ENCODE measurements at regions not wholly inside any gene's neighbourhood (a gene's known extent, or its start where the extent isn't known, plus 50 kb on each side); places are given as distances from the start of the nearest gene placed in this dataset.
"Not testable (repeated sequence)": the region's sequence is repeated elsewhere in the genome, so short reads cannot be mapped to it uniquely, and the experiment has no call there.

GRCh38 chr4:126960760-126961159 lies 672.0 kb upstream of the INTU start:
- no peak for DNase-seq

DNA sequence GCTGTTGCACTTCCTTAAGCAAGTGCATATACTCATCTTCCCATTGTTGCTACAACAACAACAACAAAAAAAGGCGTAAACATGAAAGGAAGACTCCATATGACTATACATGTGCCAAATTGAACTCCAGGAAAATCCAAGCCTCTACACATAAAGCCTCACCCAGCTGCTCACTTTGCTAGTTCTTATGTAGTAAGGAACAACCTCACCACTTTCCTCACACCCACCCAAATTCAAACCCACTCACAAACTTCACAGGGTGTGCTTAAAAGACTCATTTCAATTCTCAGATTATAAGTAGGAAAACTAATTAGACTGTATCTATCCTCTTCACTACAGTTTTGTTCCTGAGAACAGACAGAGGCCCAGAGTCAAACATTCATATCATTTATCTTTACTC lies 671.1 kb upstream of the INTU start:
- DNase-seq, result peak in 1 of 56 donors; percentile 2

GRCh38 chr4:126965877-126966276 lies 666.9 kb upstream of the INTU start:
- DNase-seq, result peak in 1 of 56 donors; percentile 9

DNA sequence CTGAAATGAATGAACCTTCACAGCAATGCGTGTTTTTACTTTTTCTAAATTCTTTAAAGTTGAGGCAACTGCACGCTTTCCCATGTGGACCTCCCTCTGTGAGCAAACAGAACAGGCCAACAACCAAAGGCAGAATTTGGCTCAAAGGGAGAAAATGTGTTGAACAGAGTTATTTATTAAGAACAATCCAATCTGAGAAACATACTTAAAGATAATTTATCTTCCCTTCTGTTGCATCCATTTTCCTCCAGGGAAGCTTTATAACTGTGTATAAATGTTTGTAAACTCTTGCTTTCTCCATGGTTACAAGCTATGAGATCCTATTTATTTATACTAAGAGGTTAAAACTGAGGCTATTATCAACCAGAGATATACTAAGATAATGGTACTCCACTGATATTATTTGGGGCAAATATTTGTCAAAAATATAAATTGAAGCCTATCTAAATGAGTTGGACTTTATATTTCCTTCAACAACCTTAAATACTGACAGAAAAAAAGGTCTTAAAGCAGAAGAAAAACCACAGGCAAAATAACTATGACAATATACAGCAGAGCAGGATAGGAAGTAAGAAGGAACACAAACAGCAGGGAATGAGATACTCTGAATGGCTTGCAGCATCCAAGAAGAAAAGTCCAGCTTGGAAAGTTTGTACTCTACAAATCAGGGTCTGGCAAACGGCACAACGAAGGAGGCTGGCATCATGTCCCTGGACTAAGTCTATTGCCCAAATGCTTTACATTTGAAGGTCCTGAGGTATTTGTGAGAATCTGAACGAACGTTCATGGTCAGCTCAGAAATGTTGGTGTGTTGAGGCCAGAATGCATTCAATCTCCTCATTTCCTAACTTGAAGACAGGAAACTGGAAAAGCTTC lies 663.2 kb upstream of the INTU start:
- no peak for DNase-seq

- no peak for DNase-seq
Measured at GRCh38 chr4:126973201-126973600, 659.6 kb upstream of the INTU start.

- no peak for DNase-seq
Measured at GRCh38 chr4:126976850-126977632, 655.7 kb upstream of the INTU start.

GRCh38 chr4:126986005-126986404 lies 646.8 kb upstream of the INTU start:
- no peak for DNase-seq

GRCh38 chr4:126986828-126987227 lies 645.9 kb upstream of the INTU start:
- DNase-seq, result no peak

DNA sequence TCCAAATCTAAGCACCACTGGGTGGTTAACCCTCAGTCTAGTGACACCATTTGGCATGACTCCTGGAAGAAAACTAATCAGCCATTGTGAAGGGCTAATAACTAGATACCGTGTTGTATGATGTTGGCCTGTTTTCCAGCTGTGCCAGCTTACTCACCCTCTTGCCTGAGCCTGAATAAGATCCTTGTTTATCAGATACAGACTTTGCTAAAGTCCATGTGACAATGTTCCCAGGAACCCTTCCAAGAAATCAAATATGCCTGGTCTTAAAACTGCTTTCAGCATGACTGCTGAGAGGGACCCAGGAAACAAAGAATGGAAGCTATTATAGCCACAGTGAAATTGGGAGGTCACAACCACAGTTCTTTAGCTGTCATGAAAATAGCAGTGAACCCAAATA lies 640.8 kb upstream of the INTU start:
- DNase-seq, result peak in 18 of 56 donors; percentile 2 to 50 (median 11)

DNA sequence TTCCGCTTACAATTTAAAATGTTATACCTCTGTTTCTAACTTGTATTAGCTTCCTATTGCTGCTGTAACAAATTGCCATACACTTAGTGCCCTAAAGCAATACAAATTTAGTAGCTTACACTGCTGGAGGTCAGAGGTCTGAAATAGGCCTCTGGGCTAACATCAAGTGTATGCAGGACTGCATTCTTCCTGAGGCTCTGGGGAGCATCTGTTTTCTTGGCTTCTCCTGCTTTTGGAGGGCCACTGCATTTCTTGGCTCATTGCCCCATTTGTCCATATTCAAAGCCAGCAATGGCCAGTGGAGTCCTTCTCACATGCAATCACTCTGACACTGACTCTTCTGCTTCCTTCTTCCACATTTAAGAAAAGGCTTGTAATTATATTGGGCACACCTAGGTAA lies 639.8 kb upstream of the INTU start:
- DNase-seq, result no peak

- no peak for DNase-seq
Measured at GRCh38 chr4:126993351-126993750, 639.4 kb upstream of the INTU start.

- DNase-seq, result no peak
Measured at GRCh38 chr4:126995235-126995634, 637.5 kb upstream of the INTU start.

DNA sequence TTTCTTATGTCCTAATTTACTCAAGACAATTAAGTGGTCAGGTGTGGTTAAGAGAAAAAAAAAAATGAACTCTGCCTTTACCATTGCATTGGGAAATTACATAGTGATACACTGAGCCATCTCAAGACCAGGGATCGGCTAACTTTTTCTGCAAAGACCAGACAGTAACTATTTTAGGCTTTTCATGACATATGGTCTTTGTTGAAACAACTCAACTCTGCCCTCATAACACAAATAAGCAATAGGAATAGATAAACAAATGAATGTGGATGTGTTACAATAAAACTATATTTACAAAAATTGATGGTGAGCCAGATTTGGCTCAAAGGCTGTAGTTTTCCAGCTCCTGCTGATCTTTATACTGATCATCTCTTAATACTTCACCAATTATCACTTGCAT lies 632.6 kb upstream of the INTU start:
- DNase-seq, result no peak

DNA sequence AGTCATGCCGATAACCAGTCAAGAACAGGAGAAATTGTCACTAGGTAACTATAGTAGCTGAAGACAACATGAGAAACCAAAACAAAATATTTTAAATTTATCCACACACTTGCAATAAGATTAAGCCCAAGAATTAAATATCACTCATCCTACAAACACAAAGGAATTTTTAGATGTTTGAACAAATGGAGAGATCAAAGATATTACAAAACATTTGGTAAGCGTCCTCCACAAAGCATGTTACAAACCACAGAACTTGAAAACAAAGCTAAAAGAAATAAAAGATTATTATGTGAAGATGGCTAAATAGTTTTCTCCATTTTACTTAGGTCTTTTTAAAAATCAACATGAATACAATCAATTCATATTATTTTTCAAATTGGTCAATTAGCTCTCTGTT lies 631.9 kb upstream of the INTU start:
- no peak for DNase-seq

- DNase-seq, result no peak
Measured at GRCh38 chr4:127001933-127002332, 630.8 kb upstream of the INTU start.

DNA sequence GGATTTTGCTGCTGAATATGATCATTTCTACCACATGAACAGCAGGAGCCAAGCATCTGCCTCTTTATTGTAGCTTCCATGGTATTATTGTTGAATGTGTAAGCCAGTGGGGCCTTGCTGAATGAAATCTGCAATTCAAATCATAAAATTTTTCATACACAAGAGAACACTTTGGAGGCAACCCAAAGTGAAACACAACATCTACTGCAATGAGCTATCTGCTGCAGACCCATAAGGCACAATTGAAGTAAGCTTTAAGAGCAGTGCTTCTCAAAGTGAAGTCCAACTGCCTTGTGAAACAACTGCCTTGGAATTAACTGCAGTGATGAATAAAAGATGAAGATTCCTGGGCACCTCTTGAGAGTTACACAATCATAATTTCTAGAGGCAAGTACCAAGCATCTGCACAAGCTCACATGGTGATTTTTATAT lies 626.3 kb upstream of the INTU start:
- DNase-seq, result no peak

- no peak for DNase-seq
Measured at GRCh38 chr4:127007305-127007704, 625.5 kb upstream of the INTU start.

DNA sequence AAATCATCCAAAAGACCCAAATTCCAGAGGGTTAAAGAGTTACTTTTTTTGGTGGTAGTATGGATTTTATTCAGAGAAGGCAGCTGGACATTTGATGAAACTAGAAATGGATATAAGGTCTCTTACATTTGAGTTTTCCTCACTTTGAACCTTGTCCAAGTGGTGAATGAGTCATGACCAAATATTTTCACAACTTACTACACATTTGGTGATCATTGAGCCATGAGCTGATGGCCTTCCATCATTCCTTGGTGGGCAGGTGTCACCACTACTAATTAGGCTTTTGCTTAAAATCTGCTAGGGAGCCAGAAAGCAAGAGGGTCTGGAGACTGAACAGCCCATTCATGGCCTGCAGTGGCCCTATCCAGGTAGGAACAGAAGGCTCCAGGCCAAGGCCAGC lies 620.2 kb upstream of the INTU start:
- no peak for DNase-seq

GRCh38 chr4:127015667-127016117 lies 617.1 kb upstream of the INTU start:
- DNase-seq, result peak in 12 of 56 donors; percentile 0 to 16 (median 2)

GRCh38 chr4:127018381-127018780 lies 614.4 kb upstream of the INTU start:
- no peak for DNase-seq

- not testable (repeated sequence) for DNase-seq
Measured at GRCh38 chr4:127020831-127021230, 611.9 kb upstream of the INTU start.

- no peak for DNase-seq
Measured at GRCh38 chr4:127036296-127036695, 596.5 kb upstream of the INTU start.

DNA sequence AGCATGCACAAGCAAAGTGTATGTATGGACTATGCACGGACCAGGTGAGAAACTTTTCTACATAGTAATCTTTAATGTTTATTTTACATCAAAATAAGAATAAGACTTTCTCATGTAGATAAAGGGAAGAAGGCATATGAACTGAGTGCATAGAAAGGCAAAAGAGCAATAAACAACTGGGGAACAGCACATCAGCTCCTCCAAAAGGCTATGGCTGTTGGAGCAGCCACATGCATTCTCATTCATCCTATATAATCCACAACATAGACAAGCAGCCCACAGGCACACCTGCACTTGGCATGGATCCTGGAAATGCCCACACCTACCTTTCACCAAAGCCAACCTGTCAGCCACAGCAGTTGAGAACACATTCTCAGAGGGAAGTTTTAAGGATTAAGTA lies 586.9 kb upstream of the INTU start:
- no peak for DNase-seq
